Hematopoietic multipotent progenitor cell treated with erythropoietin and hydrocortisone succinate and interleukin-3 and kit ligand, for 8 days (in vitro differentiated cells): ENCODE measurements at regions not wholly inside any gene's neighbourhood (a gene's known extent, or its start where the extent isn't known, plus 50 kb on each side); places are given as distances from the start of the nearest gene placed in this dataset.
"Not testable (repeated sequence)": the region's sequence is repeated elsewhere in the genome, so short reads cannot be mapped to it uniquely, and the experiment has no call there.

ENCODE experiments used
- DNase-seq: peaks from one replicate; pipeline ENCODE4 v3.0.0-alpha.2; 2015

DNA sequence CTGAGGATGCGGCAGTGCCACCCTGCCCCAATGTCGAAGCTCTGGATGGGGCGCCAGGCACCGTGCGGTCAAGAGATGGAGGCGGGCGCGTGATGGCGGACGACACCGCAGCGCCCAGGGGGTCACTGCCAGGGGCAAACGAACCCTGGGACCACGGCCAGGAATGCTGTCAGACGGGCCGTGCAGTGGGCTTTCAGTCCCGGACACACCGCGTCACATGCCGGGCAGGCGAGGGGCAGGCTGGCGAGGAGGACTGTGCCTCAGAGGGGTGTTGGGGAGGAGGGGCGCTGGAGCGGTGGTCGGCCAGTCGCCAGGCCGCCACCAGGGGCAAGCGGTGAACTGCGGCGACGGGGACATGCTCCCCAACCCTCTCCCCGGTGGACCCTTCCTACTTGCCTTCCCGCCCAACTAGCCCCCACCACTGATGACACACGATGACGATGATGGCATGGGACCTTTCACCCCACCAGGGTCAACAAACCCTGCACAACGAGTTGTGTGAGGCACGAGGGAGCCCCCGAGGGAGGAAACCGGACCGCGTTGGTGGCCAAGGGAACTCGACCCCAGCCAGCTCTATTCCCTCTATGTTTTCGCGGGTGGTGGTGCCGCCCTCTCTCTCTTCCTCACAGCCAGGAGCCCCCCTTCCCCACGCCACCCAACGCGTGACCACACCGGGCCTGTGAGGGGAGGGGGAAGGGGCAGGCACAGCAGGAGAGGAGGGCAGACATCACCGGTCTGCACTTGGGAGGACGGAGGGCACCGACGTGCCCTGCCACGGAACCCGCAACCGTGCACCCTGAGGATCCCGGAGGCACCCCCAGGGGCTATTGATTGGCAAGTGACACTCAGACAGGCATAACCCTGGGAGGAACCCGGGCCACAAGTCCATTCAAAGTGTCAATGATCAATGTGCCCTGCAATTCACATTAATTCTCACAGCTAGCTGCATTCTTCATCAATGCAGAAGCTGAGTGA lies 1960.9 kb upstream of the DEFB115 start:
- no peak for DNase-seq

GRCh38 chr20:29297411-29298270 lies 1959.8 kb upstream of the DEFB115 start:
- DNase-seq, result no peak

- no peak for DNase-seq
These were observed 1959.2 kb upstream of the DEFB115 start for GRCh38 chr20:29298271-29298590.

- DNase-seq, result no peak
These were observed 1958.5 kb upstream of the DEFB115 start for GRCh38 chr20:29298759-29299613.

DNA sequence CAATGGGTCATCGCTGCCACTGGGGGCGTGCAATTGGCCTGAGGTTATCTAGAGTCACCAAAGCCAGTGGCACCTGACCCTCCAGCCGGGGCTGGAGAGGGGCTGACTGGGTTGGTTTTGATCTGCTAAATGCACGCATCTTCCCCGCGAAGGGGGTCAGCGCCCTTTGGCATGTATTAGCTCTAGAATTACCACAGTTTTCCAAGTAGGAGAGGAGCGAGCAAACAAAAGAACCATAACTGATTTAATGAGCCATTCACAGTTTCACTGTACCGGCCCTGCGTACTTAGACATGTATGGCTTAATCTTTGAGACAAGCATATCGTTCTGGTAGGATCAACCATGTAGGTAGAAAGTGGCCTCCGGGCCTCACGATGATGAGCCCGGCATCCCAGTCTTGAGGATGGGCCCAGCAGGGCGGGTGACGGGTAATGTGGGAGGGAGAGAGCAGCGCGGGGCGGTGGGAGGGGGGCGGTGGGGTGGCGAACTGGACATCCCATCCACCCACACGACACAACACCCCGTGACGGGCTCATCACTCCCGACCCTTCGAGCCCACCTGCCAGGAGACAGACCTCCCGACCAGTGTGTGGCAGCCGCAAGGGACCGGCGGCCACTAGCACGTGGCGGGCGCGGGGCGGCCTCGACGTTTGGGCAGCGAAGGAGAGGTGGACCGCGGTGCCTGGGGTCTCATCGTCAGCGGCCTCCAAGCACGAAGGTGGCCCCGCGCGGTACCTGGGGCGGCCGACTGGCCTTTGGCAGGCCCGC lies 1957.5 kb upstream of the DEFB115 start:
- DNase-seq, result no peak

GRCh38 chr20:29300579-29301551 lies 1956.6 kb upstream of the DEFB115 start:
- no peak for DNase-seq

DNA sequence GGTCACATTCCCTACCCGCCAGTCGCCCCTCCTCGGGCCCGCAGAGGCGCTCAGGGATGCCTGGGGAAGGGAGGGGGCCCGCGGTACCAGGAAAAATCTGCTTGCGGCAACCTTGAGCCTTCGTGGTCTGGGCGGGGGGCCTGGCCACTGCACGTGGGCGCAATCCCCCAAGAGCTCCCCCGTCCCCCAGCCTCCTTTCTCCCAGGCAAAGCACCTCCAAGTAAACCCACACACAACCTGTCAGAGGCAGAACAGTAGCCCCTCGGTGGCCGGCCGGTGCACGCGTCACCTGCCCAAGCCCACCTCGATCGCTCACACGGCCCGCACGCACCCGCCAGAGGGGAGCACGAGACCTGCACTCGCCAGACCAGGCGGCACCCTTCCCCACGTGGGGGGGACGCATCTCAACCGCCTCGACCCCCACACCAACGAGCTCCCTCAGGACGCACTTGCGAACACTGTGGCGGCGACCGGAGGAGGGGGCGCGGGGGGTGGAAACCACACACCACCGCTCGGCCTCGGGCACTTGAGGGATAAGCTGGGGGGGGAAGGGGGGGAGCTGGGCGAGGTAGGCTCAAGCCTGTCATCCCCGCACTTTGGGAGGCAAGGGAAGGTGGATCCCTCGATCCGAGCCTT lies 1955.7 kb upstream of the DEFB115 start:
- no peak for DNase-seq

- no peak for DNase-seq
These were observed 1954.4 kb upstream of the DEFB115 start for GRCh38 chr20:29302979-29303644.

DNA sequence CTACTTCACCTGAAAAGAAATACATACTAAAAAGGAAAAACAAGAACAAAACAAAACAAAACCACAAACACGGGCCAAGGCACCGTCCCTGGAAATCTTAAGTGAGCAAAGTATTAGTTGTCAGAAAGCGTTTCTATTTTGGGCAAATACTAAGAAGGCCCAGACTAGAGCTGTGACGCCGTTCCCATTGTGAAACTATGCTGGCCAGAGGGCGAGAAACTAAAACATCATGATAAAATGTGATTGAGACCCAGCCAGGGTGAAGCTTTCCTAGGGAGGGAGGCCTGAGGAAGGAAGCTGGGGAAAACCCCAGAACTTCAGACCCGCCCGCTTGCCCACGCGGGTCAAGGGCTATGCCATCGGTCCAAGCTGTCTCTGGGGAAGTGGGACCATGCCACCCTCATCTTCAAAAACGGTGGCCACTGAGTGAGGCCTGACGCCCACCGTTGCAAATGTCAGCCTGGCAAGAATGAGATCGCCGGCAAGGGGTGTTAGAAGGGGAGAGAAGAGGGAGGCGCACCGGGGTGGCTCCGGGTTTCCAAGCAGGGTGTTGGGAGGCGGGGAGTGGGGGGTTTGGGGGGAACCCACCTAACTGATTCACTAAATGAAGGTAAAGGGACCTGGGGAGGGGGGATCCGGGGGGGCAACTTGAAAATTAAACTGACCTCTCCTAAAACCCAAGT lies 1950.9 kb upstream of the DEFB115 start:
- no peak for DNase-seq

GRCh38 chr20:29307484-29307883 lies 1950.0 kb upstream of the DEFB115 start:
- not testable (repeated sequence) for DNase-seq

DNA sequence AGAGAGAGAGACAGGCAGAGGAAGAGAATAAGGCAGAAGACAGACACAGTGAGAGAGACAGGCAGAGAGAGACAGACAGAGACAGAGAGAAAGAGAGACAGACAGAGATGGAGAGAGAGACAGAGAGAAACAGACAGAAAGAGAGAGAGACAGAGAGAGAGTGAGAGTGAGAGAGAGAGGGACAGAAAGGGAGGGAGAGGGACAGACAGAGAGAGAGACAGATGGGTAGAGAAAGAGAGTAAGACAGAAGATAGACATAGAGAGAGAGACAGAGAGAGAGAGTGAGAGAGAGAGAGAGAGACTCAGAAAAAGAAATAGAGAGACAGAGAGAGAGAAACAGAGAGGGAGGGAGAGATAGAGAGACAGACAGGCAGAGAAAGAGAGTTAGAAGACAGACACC lies 1948.5 kb upstream of the DEFB115 start:
- not testable (repeated sequence) for DNase-seq

- not testable (repeated sequence) for DNase-seq
These were observed 1948.0 kb upstream of the DEFB115 start for GRCh38 chr20:29309481-29309880.

- not testable (repeated sequence) for DNase-seq
These were observed 1946.4 kb upstream of the DEFB115 start for GRCh38 chr20:29311046-29311445.

DNA sequence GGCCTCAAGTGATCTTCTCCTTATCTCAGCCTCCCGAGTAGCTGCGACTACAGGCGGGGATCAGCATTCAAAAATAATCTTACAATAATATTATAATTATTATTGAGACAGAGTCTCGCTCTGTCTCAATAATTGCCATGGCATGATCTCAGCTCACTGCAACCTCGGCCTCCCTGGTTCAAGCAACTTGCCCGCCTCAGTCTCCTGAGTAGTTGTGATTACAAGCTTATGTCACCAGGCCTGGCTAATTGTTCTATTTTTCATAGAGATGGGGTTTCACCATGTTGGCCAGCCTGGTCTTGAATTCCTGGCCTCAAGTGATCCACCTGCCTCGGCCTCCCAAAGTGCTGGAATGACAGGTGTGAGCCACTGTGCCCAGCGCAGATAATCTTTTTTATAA lies 1944.8 kb upstream of the DEFB115 start:
- not testable (repeated sequence) for DNase-seq

DNA sequence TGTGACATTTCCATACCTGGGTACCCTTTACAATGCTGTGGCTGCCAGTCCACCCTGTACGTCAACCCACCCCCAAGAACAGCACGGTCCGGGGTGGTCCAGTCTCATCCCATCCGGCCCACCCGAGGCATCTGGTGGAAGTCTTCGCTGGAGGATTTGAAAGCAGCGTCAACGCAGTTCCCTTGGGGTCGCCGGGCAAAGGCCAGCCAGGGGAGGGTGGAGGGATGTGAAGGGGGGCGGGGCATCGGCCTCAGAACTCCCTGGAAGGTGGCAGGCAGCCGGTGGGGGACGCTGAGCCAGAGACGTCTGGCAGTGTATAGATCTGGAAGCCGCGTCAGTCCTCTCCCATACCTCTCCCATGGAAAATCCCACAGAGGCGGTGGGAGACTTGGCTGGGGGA lies 1944.0 kb upstream of the DEFB115 start:
- no peak for DNase-seq

GRCh38 chr20:29314294-29314693 lies 1943.2 kb upstream of the DEFB115 start:
- DNase-seq, result no peak

DNA sequence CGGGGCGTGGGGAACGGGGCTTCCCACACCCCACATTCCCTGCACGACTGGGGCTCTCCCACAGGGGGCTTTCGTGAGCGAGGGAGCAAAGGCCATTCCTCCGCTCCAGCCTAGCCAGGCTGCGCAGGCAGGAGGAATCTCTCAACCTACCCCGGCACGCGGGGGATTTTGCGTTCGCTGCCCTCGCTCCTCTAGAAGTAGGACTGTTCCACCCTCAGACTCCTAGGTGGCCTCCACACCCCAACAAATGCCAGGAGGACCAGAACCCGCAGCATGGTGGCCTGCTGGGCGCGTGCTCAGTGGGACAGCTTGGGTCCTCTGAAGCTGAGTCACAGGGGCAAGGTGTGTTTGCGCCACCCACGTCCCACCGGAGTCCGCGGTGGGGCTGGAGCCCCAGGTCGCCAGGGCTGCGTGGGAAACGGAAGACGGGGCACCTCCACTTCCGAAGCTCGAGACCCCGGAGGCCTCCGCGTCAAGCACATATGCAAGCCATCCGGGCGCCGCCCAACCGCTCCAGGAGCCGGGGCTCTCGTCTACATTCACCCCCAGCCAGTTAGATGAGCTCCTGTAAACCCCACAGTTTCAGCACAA lies 1938.5 kb upstream of the DEFB115 start:
- no peak for DNase-seq

DNA sequence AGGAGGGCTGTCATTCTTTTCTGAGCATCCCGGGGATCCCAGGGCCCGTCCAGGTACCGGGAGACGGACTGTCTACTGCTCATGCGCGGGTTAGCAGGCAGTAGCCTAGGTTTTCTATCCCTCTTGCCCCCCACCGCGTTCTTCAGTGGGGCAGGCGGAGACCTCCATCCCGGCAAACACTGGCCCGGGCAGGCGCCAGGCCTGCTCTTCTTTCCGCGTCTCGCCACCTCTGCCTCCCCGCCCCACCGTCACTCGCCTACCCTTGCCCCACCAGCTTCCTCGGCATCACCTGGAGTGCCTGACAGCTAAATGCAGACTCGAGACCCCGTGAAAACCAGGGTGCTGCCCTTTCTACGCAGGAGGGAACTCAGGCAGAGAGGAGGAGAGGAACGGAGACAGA lies 1937.7 kb upstream of the DEFB115 start:
- no peak for DNase-seq
